ENCODE measurements at regions not wholly inside any gene's neighbourhood (a gene's known extent, or its start where the extent isn't known, plus 50 kb on each side); places are given as distances from the start of the nearest gene placed in this dataset.

DNA sequence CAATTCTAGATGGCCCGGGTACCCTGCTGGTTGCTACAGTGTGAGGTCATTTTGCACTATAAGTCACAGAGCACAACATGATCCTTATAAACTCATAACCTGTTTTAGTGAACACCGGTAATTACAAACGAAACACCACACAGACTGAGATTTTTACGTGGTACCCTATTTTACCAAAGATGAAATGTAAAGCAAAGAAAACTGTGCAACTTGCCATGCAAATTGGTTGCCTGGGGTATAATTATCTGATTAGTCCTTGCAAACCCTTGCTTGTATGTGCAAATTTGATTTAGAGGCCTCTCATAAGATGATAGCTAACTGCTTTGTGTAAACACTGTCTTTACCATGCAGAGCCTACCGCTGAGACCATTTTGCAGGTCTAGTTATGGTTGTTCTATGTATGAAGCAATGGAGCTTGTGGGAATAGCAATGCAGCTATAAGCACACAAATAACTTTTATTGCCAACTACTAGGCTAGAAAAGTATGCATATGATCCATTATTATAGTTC lies 372.1 kb upstream of the FAR2 start:
- Histone ChIP-seq H3K9me3 (ENCODE audit: low read depth) (no peaks in the 10 kb centered on the region), H3K4me1 (no peaks in the 10 kb centered on the region), H3K27me3 (no peaks in the 10 kb centered on the region), H3K9ac (no peak overlapping the region), H3F3A (ENCODE audit: low read depth) (no peaks in the 10 kb centered on the region), H2AFZ (replicated peaks) (peak overlapping the region; percentile 9), H3K79me2 (ENCODE audit: low read depth) (no peaks in the 10 kb centered on the region), H3K27ac (no peak overlapping the region), H3K4me2 (no peak overlapping the region), H4K20me1 (ENCODE audit: low read depth) (no peaks in the 10 kb centered on the region), H3K4me3 (no peak overlapping the region), H3K36me3 (no peaks in the 10 kb centered on the region)
- Mint-ChIP-seq H3K27me3 (ENCODE audit: insufficient read depth, low read depth) (peaks cover 5% of the 10 kb centered on the region), H3K9me3 (no peaks in the 10 kb centered on the region), H3K27ac (no peak overlapping the region), H3K4me1 (peaks cover 5% of the 10 kb centered on the region), H3K4me3 (no peak overlapping the region), H3K36me3 (no peaks in the 10 kb centered on the region)
- TF ChIP-seq, protein P1, sequence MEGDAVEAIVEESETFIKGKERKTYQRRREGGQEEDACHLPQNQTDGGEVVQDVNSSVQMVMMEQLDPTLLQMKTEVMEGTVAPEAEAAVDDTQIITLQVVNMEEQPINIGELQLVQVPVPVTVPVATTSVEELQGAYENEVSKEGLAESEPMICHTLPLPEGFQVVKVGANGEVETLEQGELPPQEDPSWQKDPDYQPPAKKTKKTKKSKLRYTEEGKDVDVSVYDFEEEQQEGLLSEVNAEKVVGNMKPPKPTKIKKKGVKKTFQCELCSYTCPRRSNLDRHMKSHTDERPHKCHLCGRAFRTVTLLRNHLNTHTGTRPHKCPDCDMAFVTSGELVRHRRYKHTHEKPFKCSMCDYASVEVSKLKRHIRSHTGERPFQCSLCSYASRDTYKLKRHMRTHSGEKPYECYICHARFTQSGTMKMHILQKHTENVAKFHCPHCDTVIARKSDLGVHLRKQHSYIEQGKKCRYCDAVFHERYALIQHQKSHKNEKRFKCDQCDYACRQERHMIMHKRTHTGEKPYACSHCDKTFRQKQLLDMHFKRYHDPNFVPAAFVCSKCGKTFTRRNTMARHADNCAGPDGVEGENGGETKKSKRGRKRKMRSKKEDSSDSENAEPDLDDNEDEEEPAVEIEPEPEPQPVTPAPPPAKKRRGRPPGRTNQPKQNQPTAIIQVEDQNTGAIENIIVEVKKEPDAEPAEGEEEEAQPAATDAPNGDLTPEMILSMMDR (IDR thresholded peaks at IDR 0.05): no peak
- TF ChIP-seq EZH2 (IDR thresholded peaks at IDR 0.05) (no peak), EZH2phosphoT487 (IDR thresholded peaks at IDR 0.05) (no peak)
- no peak for DNase-seq (ENCODE audit: low spot score)

DNA sequence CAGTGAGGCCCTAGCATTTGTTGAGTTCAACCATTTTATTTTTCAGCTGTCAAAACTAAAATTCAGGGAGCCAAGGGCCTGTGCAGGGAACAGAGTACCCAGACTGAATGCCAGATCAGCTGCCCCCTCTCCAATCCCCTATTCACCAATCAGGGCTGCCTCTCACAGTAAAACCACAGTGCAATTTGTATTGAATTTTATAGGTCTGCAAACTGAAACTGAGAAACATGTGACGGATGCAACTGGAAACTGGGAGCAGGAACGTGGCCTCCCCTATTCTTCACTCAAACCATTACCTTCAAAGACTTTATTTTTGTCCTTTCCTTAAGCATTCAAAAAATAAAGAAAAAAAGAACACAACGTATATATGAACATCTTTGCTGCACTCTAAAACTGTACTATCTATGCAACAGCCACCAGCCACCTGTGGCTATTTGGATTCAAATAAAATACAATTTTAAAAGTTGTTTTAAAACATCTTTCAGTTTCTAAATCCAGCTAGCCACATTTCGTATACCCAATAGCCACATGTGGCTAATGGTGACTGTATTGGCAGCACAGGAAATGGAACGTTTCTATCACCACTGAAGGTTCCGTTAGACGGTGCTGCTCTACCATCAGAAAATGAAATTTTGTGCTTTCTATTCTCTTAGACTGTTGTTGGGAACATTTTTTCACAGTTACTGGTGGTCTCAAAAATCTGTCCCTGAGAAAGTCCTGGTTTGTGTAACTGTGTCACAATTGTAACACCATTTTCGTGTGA lies 371.3 kb upstream of the FAR2 start:
- Mint-ChIP-seq H3K27ac (no peak overlapping the region), H3K27me3 (ENCODE audit: insufficient read depth, low read depth) (peaks cover 2% of the 10 kb centered on the region), H3K9me3 (no peaks in the 10 kb centered on the region), H3K4me1 (peaks cover 5% of the 10 kb centered on the region), H3K36me3 (no peaks in the 10 kb centered on the region), H3K4me3 (no peak overlapping the region)
- Histone ChIP-seq H3K9me3 (ENCODE audit: low read depth) (no peaks in the 10 kb centered on the region), H2AFZ (replicated peaks) (no peak overlapping the region), H3K4me1 (no peaks in the 10 kb centered on the region), H3K27me3 (no peaks in the 10 kb centered on the region), H3F3A (ENCODE audit: low read depth) (no peaks in the 10 kb centered on the region), H3K27ac (no peak overlapping the region), H3K9ac (no peak overlapping the region), H4K20me1 (ENCODE audit: low read depth) (no peaks in the 10 kb centered on the region), H3K36me3 (no peaks in the 10 kb centered on the region), H3K4me3 (no peak overlapping the region), H3K79me2 (ENCODE audit: low read depth) (no peaks in the 10 kb centered on the region), H3K4me2 (no peak overlapping the region)
- DNase-seq (ENCODE audit: low spot score): no peak
- TF ChIP-seq EZH2phosphoT487 (IDR thresholded peaks at IDR 0.05) (no peak), EZH2 (IDR thresholded peaks at IDR 0.05) (no peak)
- TF ChIP-seq, protein P1 (IDR thresholded peaks at IDR 0.05): no peak

DNA sequence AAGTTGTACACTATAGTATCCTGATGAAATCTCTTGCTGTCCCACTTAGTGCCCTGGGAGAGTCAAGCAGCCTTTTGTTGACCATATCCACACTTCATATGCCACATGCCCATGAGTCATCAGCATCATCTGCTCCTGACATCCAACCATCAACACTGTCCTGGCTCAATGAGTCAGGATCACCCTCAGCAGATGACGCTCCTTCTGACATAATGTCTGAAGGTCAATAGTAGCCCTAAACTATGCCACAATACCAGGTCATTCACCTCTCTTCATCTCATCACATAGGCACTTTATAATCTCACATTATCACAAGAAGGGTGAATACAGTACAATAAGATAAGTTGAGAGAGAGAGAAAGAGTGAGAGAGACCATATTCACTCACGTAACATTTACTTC lies 369.0 kb upstream of the FAR2 start:
- Histone ChIP-seq H3K4me1 (no peaks in the 10 kb centered on the region), H3K27me3 (no peaks in the 10 kb centered on the region), H3K27ac (no peak overlapping the region), H2AFZ (replicated peaks) (no peak overlapping the region), H3F3A (ENCODE audit: low read depth) (no peaks in the 10 kb centered on the region), H3K9me3 (ENCODE audit: low read depth) (no peaks in the 10 kb centered on the region), H3K36me3 (no peaks in the 10 kb centered on the region), H3K4me3 (no peak overlapping the region), H3K9ac (no peak overlapping the region), H3K4me2 (no peak overlapping the region), H4K20me1 (ENCODE audit: low read depth) (no peaks in the 10 kb centered on the region), H3K79me2 (ENCODE audit: low read depth) (no peaks in the 10 kb centered on the region)
- H3K4me3 Mint-ChIP-seq: no peak overlapping the region
- H3K9me3 Mint-ChIP-seq: peaks cover 2% of the 10 kb centered on the region
- no peak overlapping the region for H3K27ac Mint-ChIP-seq
- no peaks in the 10 kb centered on the region for H3K36me3 Mint-ChIP-seq
- no peak for DNase-seq (ENCODE audit: low spot score)
- H3K4me1 Mint-ChIP-seq: peaks cover 5% of the 10 kb centered on the region
- TF ChIP-seq EZH2 (IDR thresholded peaks at IDR 0.05): no peak
- TF ChIP-seq EZH2phosphoT487 (IDR thresholded peaks at IDR 0.05): no peak
- TF ChIP-seq, protein P1 (IDR thresholded peaks at IDR 0.05): no peak
- peaks cover 2% of the 10 kb centered on the region for H3K27me3 Mint-ChIP-seq (ENCODE audit: insufficient read depth, low read depth)
